ENCODE measurements at regions not wholly inside any gene's neighbourhood (a gene's known extent, or its start where the extent isn't known, plus 50 kb on each side); places are given as distances from the start of the nearest gene placed in this dataset.

- no peaks in the 10 kb centered on the region for H3K27me3 ChIP-seq (ENCODE audit: control insufficient read depth, extremely low read depth, insufficient read depth, low read length)
- H3K4me3 ChIP-seq (ENCODE audit: control insufficient read depth in 2 of 3, extremely low read depth in 1 of 3, insufficient read depth in 2 of 3, low read depth in 1 of 3, low read length in 3 of 3): no peak overlapping the region
- DNase-seq (ENCODE audit: low read depth, low spot score) (no peak), FAIRE-seq (no peak)
- dilution Hi-C loops (cut with MboI; ENCODE audit: extremely low pct_ligation_motif_present, low sequenced_read_pairs): no loop called here
- H3K79me2 ChIP-seq (ENCODE audit: control insufficient read depth, insufficient read depth, low read length): no peaks in the 10 kb centered on the region
- H2AFZ ChIP-seq (ENCODE audit: control insufficient read depth, low read length): no peak overlapping the region
- H3K9me1 ChIP-seq (ENCODE audit: control insufficient read depth, extremely low read depth, insufficient read depth, low read length): no peaks in the 10 kb centered on the region
- no peak overlapping the region for H3K9ac ChIP-seq (ENCODE audit: control insufficient read depth, extremely low read depth, insufficient read depth, low read length)
- no peaks in the 10 kb centered on the region for H3K36me3 ChIP-seq (ENCODE audit: control insufficient read depth in 2 of 2, extremely low read depth in 1 of 2, insufficient read depth in 2 of 2, low read length in 2 of 2)
- no peak overlapping the region for H3K4me2 ChIP-seq (ENCODE audit: control insufficient read depth, extremely low read depth, insufficient read depth, low read depth, low read length)
- H3K4me1 ChIP-seq (ENCODE audit: control insufficient read depth, extremely low read depth, insufficient read depth, low read length): no peaks in the 10 kb centered on the region
- H3K27ac ChIP-seq (ENCODE audit: control insufficient read depth, insufficient read depth, low read length): no peak overlapping the region
- no peaks in the 10 kb centered on the region for H4K20me1 ChIP-seq (ENCODE audit: control insufficient read depth, extremely low read depth, insufficient read depth, low read length)
- TF ChIP-seq, protein P1, sequence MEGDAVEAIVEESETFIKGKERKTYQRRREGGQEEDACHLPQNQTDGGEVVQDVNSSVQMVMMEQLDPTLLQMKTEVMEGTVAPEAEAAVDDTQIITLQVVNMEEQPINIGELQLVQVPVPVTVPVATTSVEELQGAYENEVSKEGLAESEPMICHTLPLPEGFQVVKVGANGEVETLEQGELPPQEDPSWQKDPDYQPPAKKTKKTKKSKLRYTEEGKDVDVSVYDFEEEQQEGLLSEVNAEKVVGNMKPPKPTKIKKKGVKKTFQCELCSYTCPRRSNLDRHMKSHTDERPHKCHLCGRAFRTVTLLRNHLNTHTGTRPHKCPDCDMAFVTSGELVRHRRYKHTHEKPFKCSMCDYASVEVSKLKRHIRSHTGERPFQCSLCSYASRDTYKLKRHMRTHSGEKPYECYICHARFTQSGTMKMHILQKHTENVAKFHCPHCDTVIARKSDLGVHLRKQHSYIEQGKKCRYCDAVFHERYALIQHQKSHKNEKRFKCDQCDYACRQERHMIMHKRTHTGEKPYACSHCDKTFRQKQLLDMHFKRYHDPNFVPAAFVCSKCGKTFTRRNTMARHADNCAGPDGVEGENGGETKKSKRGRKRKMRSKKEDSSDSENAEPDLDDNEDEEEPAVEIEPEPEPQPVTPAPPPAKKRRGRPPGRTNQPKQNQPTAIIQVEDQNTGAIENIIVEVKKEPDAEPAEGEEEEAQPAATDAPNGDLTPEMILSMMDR (optimal IDR thresholded peaks at IDR 0.05 in 1 of 3, IDR thresholded peaks at IDR 0.05 in 1 of 3, conservative IDR thresholded peaks at IDR 0.05 in 1 of 3; ENCODE audit: extremely low read depth in 1 of 3, insufficient read depth in 2 of 3, low read length in 3 of 3): no peak
- TF ChIP-seq EZH2 (IDR thresholded peaks at IDR 0.05; ENCODE audit: low read length): no peak
- H3K9me3 ChIP-seq (ENCODE audit: control insufficient read depth, low read depth, low read length): no peaks in the 10 kb centered on the region
These were observed 436.8 kb downstream of the TUSC1 start for GRCh38 chr9:25241421-25241820.

- no peak for DNase-seq (ENCODE audit: low read depth, low spot score)
- H3K4me2 ChIP-seq (ENCODE audit: control insufficient read depth, extremely low read depth, insufficient read depth, low read depth, low read length): no peak overlapping the region
- H2AFZ ChIP-seq (ENCODE audit: control insufficient read depth, low read length): no peak overlapping the region
- no peaks in the 10 kb centered on the region for H3K9me1 ChIP-seq (ENCODE audit: control insufficient read depth, extremely low read depth, insufficient read depth, low read length)
- no peak overlapping the region for H3K27ac ChIP-seq (ENCODE audit: control insufficient read depth, insufficient read depth, low read length)
- H3K36me3 ChIP-seq (ENCODE audit: control insufficient read depth in 2 of 2, extremely low read depth in 1 of 2, insufficient read depth in 2 of 2, low read length in 2 of 2): no peaks in the 10 kb centered on the region
- TF ChIP-seq EZH2 (IDR thresholded peaks at IDR 0.05; ENCODE audit: low read length): no peak
- TF ChIP-seq, protein P1 (optimal IDR thresholded peaks at IDR 0.05 in 1 of 3, IDR thresholded peaks at IDR 0.05 in 1 of 3, conservative IDR thresholded peaks at IDR 0.05 in 1 of 3; ENCODE audit: extremely low read depth in 1 of 3, insufficient read depth in 2 of 3, low read length in 3 of 3): no peak
- H3K9ac ChIP-seq (ENCODE audit: control insufficient read depth, extremely low read depth, insufficient read depth, low read length): no peak overlapping the region
- no peak for FAIRE-seq
- no peaks in the 10 kb centered on the region for H3K27me3 ChIP-seq (ENCODE audit: control insufficient read depth, extremely low read depth, insufficient read depth, low read length)
- dilution Hi-C loops (cut with MboI; ENCODE audit: extremely low pct_ligation_motif_present, low sequenced_read_pairs): no loop called here
- H3K4me1 ChIP-seq (ENCODE audit: control insufficient read depth, extremely low read depth, insufficient read depth, low read length): no peaks in the 10 kb centered on the region
- H4K20me1 ChIP-seq (ENCODE audit: control insufficient read depth, extremely low read depth, insufficient read depth, low read length): no peaks in the 10 kb centered on the region
- H3K4me3 ChIP-seq (ENCODE audit: control insufficient read depth in 2 of 3, extremely low read depth in 1 of 3, insufficient read depth in 2 of 3, low read depth in 1 of 3, low read length in 3 of 3): no peak overlapping the region
- H3K79me2 ChIP-seq (ENCODE audit: control insufficient read depth, insufficient read depth, low read length): no peaks in the 10 kb centered on the region
- H3K9me3 ChIP-seq (ENCODE audit: control insufficient read depth, low read depth, low read length): peaks cover 2% of the 10 kb centered on the region
These were observed 451.1 kb downstream of the TUSC1 start for GRCh38 chr9:25226901-25227686.
